Loucy (cell line): ENCODE measurements at regions not wholly inside any gene's neighbourhood (a gene's known extent, or its start where the extent isn't known, plus 50 kb on each side); places are given as distances from the start of the nearest gene placed in this dataset.

Experiments used
- H2AFZ ChIP-seq: fragments of 200-600 bp; sonication (generic); 2 replicates; pipeline ENCODE4 v1.6.0; 2016; ENCODE audit warnings: antibody characterized with exemption, mild to moderate bottlenecking, low read length, moderate library complexity
- H3F3A ChIP-seq: fragments of 200-600 bp; 2 replicates; pipeline ENCODE4 v1.6.0; 2016; ENCODE audit warnings: antibody characterized with exemption, low read depth, mild to moderate bottlenecking
- H3K27me3 ChIP-seq: fragments of 200-600 bp; sonication (generic); 2 replicates; pipeline ENCODE4 v1.6.1; 2014; ENCODE audit warnings: low read length, mild to moderate bottlenecking; ENCODE audit not compliant: insufficient read depth, poor library complexity, severe bottlenecking
- H3K36me3 ChIP-seq: fragments of 200-600 bp; sonication (generic); 2 replicates; pipeline ENCODE4 v1.6.1; 2016; ENCODE audit warnings: low read length; ENCODE audit not compliant: insufficient read depth
- H3K4me1 ChIP-seq: fragments of 200-600 bp; sonication (generic); 2 replicates; pipeline ENCODE4 v1.5.1; 2014; ENCODE audit warnings: low read length, mild to moderate bottlenecking; ENCODE audit not compliant: insufficient read depth, poor library complexity, severe bottlenecking
- H3K4me2 ChIP-seq: fragments of 200-600 bp; sonication (generic); 2 replicates; pipeline ENCODE4 v1.6.0; 2014; ENCODE audit warnings: antibody characterized with exemption, low read length, low read depth, mild to moderate bottlenecking; ENCODE audit not compliant: poor library complexity, severe bottlenecking
- H3K4me3 ChIP-seq: fragments of 200-600 bp; sonication (generic); 2 replicates; pipeline ENCODE4 v1.5.1; 2014; ENCODE audit warnings: low read length, mild to moderate bottlenecking, mixed read lengths; ENCODE audit not compliant: poor library complexity, severe bottlenecking
- H3K79me2 ChIP-seq: fragments of 200-600 bp; sonication (generic); 2 replicates; pipeline ENCODE4 v1.6.1; 2014; ENCODE audit warnings: low read length; ENCODE audit not compliant: insufficient read depth
- H3K9ac ChIP-seq: fragments of 200-600 bp; sonication (generic); 2 replicates; pipeline ENCODE4 v1.6.0; 2014; ENCODE audit warnings: mild to moderate bottlenecking, low read depth, low read length, moderate library complexity; ENCODE audit not compliant: poor library complexity, severe bottlenecking
- H3K9me2 ChIP-seq: fragments of 200-600 bp; sonication (generic); replicated peaks from 2 replicates; pipeline ENCODE4 v1.6.1; 2016; ENCODE audit warnings: low read depth, low read length, mixed read lengths
- H3K9me3 ChIP-seq: fragments of 200-600 bp; sonication (generic); 2 replicates; pipeline ENCODE4 v1.6.1; 2014; ENCODE audit warnings: mild to moderate bottlenecking, antibody characterized with exemption, low read length, low read depth; ENCODE audit not compliant: insufficient read depth
- H4K20me1 ChIP-seq: fragments of 200-600 bp; sonication (generic); 2 replicates; pipeline ENCODE4 v1.6.0; 2014; ENCODE audit warnings: antibody characterized with exemption, low read length, mild to moderate bottlenecking; ENCODE audit not compliant: insufficient read depth, poor library complexity, severe bottlenecking
- EZH2phosphoT487 ChIP-seq: fragments of 200-600 bp; IDR thresholded peaks from 2 replicates; pipeline ENCODE4 v1.6.1; 2018; ENCODE audit warnings: antibody characterized with exemption, mild to moderate bottlenecking, moderate library complexity, borderline replicate concordance
- TF ChIP-seq, protein P1 (sequence below): fragments of 200-600 bp; sonication (generic); conservative IDR thresholded peaks from 2 replicates; pipeline ENCODE4 v1.5.1; 2014; ENCODE audit warnings: mild to moderate bottlenecking, antibody characterized with exemption, low read length

GRCh38 chr16:59146140-59146539 is 412.0 kb upstream of the GOT2 start:
- H2AFZ ChIP-seq, result no peak overlapping the region
- no peaks in the 10 kb centered on the region for H3K9me3 ChIP-seq

DNA sequence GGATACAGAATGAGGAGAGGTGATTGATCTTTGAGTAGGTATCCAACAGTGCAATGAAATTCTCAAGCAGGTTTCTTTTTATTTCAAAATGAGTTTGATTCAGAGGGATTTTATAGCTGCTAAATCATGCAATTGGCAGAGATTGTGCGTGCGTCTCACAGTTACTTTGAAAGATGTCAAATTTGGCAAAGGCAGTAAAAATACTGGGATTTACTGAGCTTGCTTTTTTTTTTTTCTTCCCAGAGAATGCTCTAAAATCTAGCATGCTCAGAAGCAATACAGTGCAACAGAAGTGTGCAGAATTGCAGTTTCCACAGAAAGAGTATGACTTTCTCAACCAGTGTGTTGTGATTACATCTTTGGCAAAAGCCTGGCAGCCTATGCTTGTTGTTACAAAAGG is 410.7 kb upstream of the GOT2 start:
- H3K36me3 ChIP-seq, result no peaks in the 10 kb centered on the region
- H3K4me3 ChIP-seq, result no peak overlapping the region
- H3K27me3 ChIP-seq, result no peaks in the 10 kb centered on the region

More at GRCh38 chr16:59146140-59146539, 412.0 kb upstream of the GOT2 start:
- Histone ChIP-seq H3K79me2 (no peaks in the 10 kb centered on the region), H3K36me3 (no peaks in the 10 kb centered on the region), H3K4me1 (no peaks in the 10 kb centered on the region), H3K9ac (no peak overlapping the region), H3K4me3 (no peak overlapping the region), H3K4me2 (no peak overlapping the region), H4K20me1 (no peaks in the 10 kb centered on the region), H3F3A (no peaks in the 10 kb centered on the region), H3K9me2 (no peaks in the 10 kb centered on the region), H3K27me3 (no peaks in the 10 kb centered on the region)
- no peak for TF ChIP-seq EZH2phosphoT487
- TF ChIP-seq, protein P1, sequence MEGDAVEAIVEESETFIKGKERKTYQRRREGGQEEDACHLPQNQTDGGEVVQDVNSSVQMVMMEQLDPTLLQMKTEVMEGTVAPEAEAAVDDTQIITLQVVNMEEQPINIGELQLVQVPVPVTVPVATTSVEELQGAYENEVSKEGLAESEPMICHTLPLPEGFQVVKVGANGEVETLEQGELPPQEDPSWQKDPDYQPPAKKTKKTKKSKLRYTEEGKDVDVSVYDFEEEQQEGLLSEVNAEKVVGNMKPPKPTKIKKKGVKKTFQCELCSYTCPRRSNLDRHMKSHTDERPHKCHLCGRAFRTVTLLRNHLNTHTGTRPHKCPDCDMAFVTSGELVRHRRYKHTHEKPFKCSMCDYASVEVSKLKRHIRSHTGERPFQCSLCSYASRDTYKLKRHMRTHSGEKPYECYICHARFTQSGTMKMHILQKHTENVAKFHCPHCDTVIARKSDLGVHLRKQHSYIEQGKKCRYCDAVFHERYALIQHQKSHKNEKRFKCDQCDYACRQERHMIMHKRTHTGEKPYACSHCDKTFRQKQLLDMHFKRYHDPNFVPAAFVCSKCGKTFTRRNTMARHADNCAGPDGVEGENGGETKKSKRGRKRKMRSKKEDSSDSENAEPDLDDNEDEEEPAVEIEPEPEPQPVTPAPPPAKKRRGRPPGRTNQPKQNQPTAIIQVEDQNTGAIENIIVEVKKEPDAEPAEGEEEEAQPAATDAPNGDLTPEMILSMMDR, result no peak

DNA sequence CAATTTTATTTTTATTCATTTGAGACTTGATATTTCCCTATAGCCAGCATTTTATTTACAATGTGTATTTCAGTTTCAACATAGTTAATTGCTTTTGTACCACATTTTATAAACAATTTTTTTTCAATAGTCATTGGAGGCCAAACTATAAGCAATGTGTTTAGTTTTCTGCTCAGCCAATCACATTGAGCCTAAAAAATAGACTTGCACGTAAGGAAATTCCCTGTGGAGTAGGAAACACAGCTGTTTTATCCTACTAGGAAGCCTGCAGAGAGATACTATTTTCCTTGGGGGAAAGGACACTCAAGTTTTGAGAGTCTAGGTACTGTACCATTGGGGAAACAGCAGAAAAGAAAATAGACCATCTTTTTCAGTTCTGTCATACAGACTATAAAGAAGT is 410.2 kb upstream of the GOT2 start:
- Histone ChIP-seq H3K79me2 (no peaks in the 10 kb centered on the region), H3K4me3 (no peak overlapping the region), H3K36me3 (no peaks in the 10 kb centered on the region), H3K9me2 (no peaks in the 10 kb centered on the region), H3K27me3 (no peaks in the 10 kb centered on the region), H3K9me3 (no peaks in the 10 kb centered on the region), H3K9ac (no peak overlapping the region), H4K20me1 (no peaks in the 10 kb centered on the region), H3K4me2 (no peak overlapping the region), H3K4me1 (no peaks in the 10 kb centered on the region), H3F3A (no peaks in the 10 kb centered on the region), H2AFZ (no peak overlapping the region)
- TF ChIP-seq, protein P1, result no peak
- no peak for TF ChIP-seq EZH2phosphoT487

More for the DNA sequence above, 410.7 kb upstream of the GOT2 start:
- no peaks in the 10 kb centered on the region for H3K9me2 ChIP-seq
- no peak overlapping the region for H3K9ac ChIP-seq
- no peaks in the 10 kb centered on the region for H4K20me1 ChIP-seq
- H3K4me2 ChIP-seq, result no peak overlapping the region
- no peaks in the 10 kb centered on the region for H3K9me3 ChIP-seq
- no peaks in the 10 kb centered on the region for H3K4me1 ChIP-seq
- no peak overlapping the region for H2AFZ ChIP-seq
- H3K79me2 ChIP-seq, result no peaks in the 10 kb centered on the region
- TF ChIP-seq, protein P1, result no peak
- TF ChIP-seq EZH2phosphoT487, result no peak
- no peaks in the 10 kb centered on the region for H3F3A ChIP-seq
